HL-60 (cell line): ENCODE measurements at regions not wholly inside any gene's neighbourhood (a gene's known extent, or its start where the extent isn't known, plus 50 kb on each side); places are given as distances from the start of the nearest gene placed in this dataset.

Source experiments
- DNase-seq, 2 experiments: peaks; one replicate each; pipeline ENCODE4 v3.0.0-alpha.2; 2010 to 2020; ENCODE audit warnings: low read depth in 1 of 2, low spot score in 1 of 2
- H3K27ac ChIP-seq: fragments of 250-450 bp; sonication (Bioruptor Pico); replicated peaks from 2 replicates; pipeline ENCODE4 v1.5.1; 2020; ENCODE audit warnings: mild to moderate bottlenecking, moderate library complexity
- H3K27me3 ChIP-seq: fragments of 250-450 bp; sonication (Bioruptor Pico); 2 replicates; pipeline ENCODE4 v1.5.1; 2021; ENCODE audit warnings: mild to moderate bottlenecking, moderate library complexity; ENCODE audit not compliant: insufficient read depth, poor library complexity, severe bottlenecking
- H3K4me3 ChIP-seq: replicated peaks from 2 replicates; pipeline ENCODE4 v1.5.1; 2011; ENCODE audit warnings: mild to moderate bottlenecking, control low read depth, low read length; ENCODE audit not compliant: insufficient read depth
- CTCF ChIP-seq: IDR thresholded peaks from one replicate; pipeline ENCODE4 v1.5.1; 2011; ENCODE audit warnings: low read length, control low read depth, inconsistent platforms; ENCODE audit not compliant: insufficient read depth
- GABPA ChIP-seq: IDR thresholded peaks from 2 replicates; pipeline ENCODE4 v1.6.1; 2012; ENCODE audit warnings: low read depth
- POLR2AphosphoS5 ChIP-seq: IDR thresholded peaks from 2 replicates; pipeline ENCODE4 v1.6.1; 2012; ENCODE audit warnings: low read depth
- REST ChIP-seq: IDR thresholded peaks from 2 replicates; pipeline ENCODE4 v1.6.1; 2012; ENCODE audit warnings: low read depth; ENCODE audit not compliant: insufficient replicate concordance
- SPI1 ChIP-seq: IDR thresholded peaks from 2 replicates; pipeline ENCODE4 v1.6.1; 2012; ENCODE audit warnings: low read depth, mild to moderate bottlenecking, borderline replicate concordance

GRCh38 chr6:68559070-68559469 is 76.0 kb upstream of the ADGRB3 start:
- H3K4me3 ChIP-seq, result no peak overlapping the region
- TF ChIP-seq REST (no peak), SPI1 (no peak), CTCF (no peak)
- no peak for DNase-seq
- no peaks in the 10 kb centered on the region for H3K27me3 ChIP-seq
- H3K27ac ChIP-seq, result no peak overlapping the region

- Histone ChIP-seq H3K27me3 (no peaks in the 10 kb centered on the region), H3K27ac (no peak overlapping the region), H3K4me3 (no peak overlapping the region)
- no peak for TF ChIP-seq REST
- TF ChIP-seq SPI1, result no peak
- TF ChIP-seq GABPA, result no peak
- no peak for TF ChIP-seq POLR2AphosphoS5
- TF ChIP-seq CTCF, result no peak
- no peak for DNase-seq
These were observed 88.5 kb upstream of the ADGRB3 start for GRCh38 chr6:68546620-68547019.

- Histone ChIP-seq H3K27me3 (no peaks in the 10 kb centered on the region), H3K27ac (no peak overlapping the region), H3K4me3 (no peak overlapping the region)
- DNase-seq, result no peak
- no peak for TF ChIP-seq GABPA
- TF ChIP-seq POLR2AphosphoS5, result no peak
- TF ChIP-seq REST, result no peak
- no peak for TF ChIP-seq CTCF
- no peak for TF ChIP-seq SPI1
These were observed 90.6 kb upstream of the ADGRB3 start for GRCh38 chr6:68544450-68544849.
